ENCODE measurements at regions not wholly inside any gene's neighbourhood (a gene's known extent, or its start where the extent isn't known, plus 50 kb on each side); places are given as distances from the start of the nearest gene placed in this dataset.

GRCh38 chr16:6300523-6300922 is 1032.1 kb upstream of the RBFOX1 start:
- Histone ChIP-seq H3K27ac (ENCODE audit: extremely low read depth, low read depth, low read length) (no peak overlapping the region), H3K4me3 (ENCODE audit: low read depth, low read length) (no peak overlapping the region), H3K9me3 (ENCODE audit: control insufficient read depth, insufficient read depth, low read depth, low read length) (no peaks in the 10 kb centered on the region), H3K4me1 (ENCODE audit: control insufficient read depth, insufficient read depth, low read length) (no peaks in the 10 kb centered on the region), H3K36me3 (ENCODE audit: control insufficient read depth in 2 of 2, insufficient read depth in 1 of 2, low read length in 2 of 2) (no peaks in the 10 kb centered on the region)
- TF ChIP-seq MZF1 (tag by site-specific recombination; IDR thresholded peaks at IDR 0.05; ENCODE audit: borderline replicate concordance) (no peak), ZNF621 (tag by site-specific recombination; IDR thresholded peaks at IDR 0.05) (no peak), SP7 (tag by site-specific recombination; IDR thresholded peaks at IDR 0.05) (no peak), ZNF600 (tag by site-specific recombination; IDR thresholded peaks at IDR 0.05) (no peak), ZNF561 (tag by site-specific recombination; IDR thresholded peaks at IDR 0.05; ENCODE audit: borderline replicate concordance) (no peak), OVOL3 (tag by site-specific recombination; IDR thresholded peaks at IDR 0.05) (no peak), ZNF660 (tag by site-specific recombination; IDR thresholded peaks at IDR 0.05) (no peak), SCRT1 (tag by site-specific recombination; IDR thresholded peaks at IDR 0.05; ENCODE audit: borderline replicate concordance) (no peak), ZNF362 (tag by site-specific recombination; IDR thresholded peaks at IDR 0.05) (no peak), KLF7 (tag by site-specific recombination; IDR thresholded peaks at IDR 0.05; ENCODE audit: borderline replicate concordance) (no peak), ZNF510 (tag by site-specific recombination; IDR thresholded peaks at IDR 0.05; ENCODE audit: insufficient replicate concordance) (no peak), ZNF274 (IDR thresholded peaks at IDR 0.05; ENCODE audit: low read length) (no peak), ZNF274 (tag by site-specific recombination; IDR thresholded peaks at IDR 0.05; ENCODE audit: borderline replicate concordance) (no peak), GLIS1 (tag by site-specific recombination; IDR thresholded peaks at IDR 0.05) (no peak), ZNF138 (tag by site-specific recombination; IDR thresholded peaks at IDR 0.05; ENCODE audit: borderline replicate concordance) (no peak), ZNF558 (tag by site-specific recombination; IDR thresholded peaks at IDR 0.05) (no peak)
- CTCF ChIA-PET, result no interaction called here
- POLR2A ChIA-PET, result no interaction called here

GRCh38 chr16:6297666-6298410 is 1034.8 kb upstream of the RBFOX1 start:
- CTCF ChIA-PET, result no interaction called here
- TF ChIP-seq PRDM10 (tag by site-specific recombination; IDR thresholded peaks at IDR 0.05) (no peak), ATF2 (tag by site-specific recombination; IDR thresholded peaks at IDR 0.05; ENCODE audit: low read depth) (no peak), ZNF37A (tag by site-specific recombination; IDR thresholded peaks at IDR 0.05) (no peak), ZNF518A (tag by site-specific recombination; conservative IDR thresholded peaks at IDR 0.05; ENCODE audit: low read depth) (no peak), ZNF416 (tag by site-specific recombination; IDR thresholded peaks at IDR 0.05) (no peak), ZNF514 (tag by site-specific recombination; IDR thresholded peaks at IDR 0.05) (no peak)
- Histone ChIP-seq H3K27ac (ENCODE audit: extremely low read depth, low read depth, low read length) (no peak overlapping the region), H3K9me3 (ENCODE audit: control insufficient read depth, insufficient read depth, low read depth, low read length) (no peaks in the 10 kb centered on the region), H3K4me3 (ENCODE audit: low read depth, low read length) (no peak overlapping the region), H3K36me3 (ENCODE audit: control insufficient read depth in 2 of 2, insufficient read depth in 1 of 2, low read length in 2 of 2) (no peaks in the 10 kb centered on the region), H3K4me1 (ENCODE audit: control insufficient read depth, insufficient read depth, low read length) (no peaks in the 10 kb centered on the region)
- POLR2A ChIA-PET, result no interaction called here

Data from HEK293 (cell line).